ENCODE measurements at regions not wholly inside any gene's neighbourhood (a gene's known extent, or its start where the extent isn't known, plus 50 kb on each side); places are given as distances from the start of the nearest gene placed in this dataset.

DNA sequence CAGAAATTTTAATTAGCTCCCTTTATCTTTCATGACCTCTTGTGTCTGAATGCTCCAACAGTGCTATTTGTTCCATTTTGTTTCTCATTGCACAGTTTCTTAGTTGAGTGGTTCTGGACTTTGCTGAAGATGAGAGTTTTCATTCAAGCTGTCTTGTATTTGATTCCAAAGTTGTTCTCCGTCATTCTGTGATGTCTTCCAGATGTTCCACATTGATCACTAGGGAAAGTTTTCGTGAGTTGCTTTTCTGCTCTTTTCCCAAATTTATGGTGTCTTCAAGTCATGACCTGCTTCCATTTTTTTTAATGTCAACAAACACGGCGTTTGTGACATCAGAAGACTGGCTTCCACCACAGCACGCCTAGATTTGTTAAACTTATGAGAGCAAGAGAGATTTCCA, 575.5 kb downstream of the MRPL39 start:
- no peaks in the 10 kb centered on the region for H3K36me3 ChIP-seq (ENCODE audit: control insufficient read depth, insufficient read depth, low read length)
- no peak overlapping the region for H3K27ac ChIP-seq (ENCODE audit: low read length)
- WGBS (ENCODE audit: insufficient coverage), result 81% methylated on average over 5 of the region's 5 CpGs
- DNase-seq, result no peak
- no peaks in the 10 kb centered on the region for H3K27me3 Mint-ChIP-seq (ENCODE audit: low read depth in 2 of 2)
- no peaks in the 10 kb centered on the region for H3K27me3 ChIP-seq (ENCODE audit: control insufficient read depth, insufficient read depth, low read length)
- H3K4me1 ChIP-seq (ENCODE audit: control insufficient read depth, insufficient read depth, low read length), result no peaks in the 10 kb centered on the region
- no peaks in the 10 kb centered on the region for H3K36me3 Mint-ChIP-seq
- no peak overlapping the region for H3K4me3 ChIP-seq (ENCODE audit: low read length)
- no peak overlapping the region for H3K4me3 Mint-ChIP-seq
- TF ChIP-seq, protein P1, sequence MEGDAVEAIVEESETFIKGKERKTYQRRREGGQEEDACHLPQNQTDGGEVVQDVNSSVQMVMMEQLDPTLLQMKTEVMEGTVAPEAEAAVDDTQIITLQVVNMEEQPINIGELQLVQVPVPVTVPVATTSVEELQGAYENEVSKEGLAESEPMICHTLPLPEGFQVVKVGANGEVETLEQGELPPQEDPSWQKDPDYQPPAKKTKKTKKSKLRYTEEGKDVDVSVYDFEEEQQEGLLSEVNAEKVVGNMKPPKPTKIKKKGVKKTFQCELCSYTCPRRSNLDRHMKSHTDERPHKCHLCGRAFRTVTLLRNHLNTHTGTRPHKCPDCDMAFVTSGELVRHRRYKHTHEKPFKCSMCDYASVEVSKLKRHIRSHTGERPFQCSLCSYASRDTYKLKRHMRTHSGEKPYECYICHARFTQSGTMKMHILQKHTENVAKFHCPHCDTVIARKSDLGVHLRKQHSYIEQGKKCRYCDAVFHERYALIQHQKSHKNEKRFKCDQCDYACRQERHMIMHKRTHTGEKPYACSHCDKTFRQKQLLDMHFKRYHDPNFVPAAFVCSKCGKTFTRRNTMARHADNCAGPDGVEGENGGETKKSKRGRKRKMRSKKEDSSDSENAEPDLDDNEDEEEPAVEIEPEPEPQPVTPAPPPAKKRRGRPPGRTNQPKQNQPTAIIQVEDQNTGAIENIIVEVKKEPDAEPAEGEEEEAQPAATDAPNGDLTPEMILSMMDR (IDR thresholded peaks at IDR 0.05), result no peak
- H3K9me3 ChIP-seq (ENCODE audit: control insufficient read depth, insufficient read depth, low read length), result no peaks in the 10 kb centered on the region
- no peaks in the 10 kb centered on the region for H3K4me1 Mint-ChIP-seq
- intact Hi-C loops (cut with micrococcal nuclease), result no loop called here
- H3K27ac Mint-ChIP-seq, result no peak overlapping the region
- ATAC-seq, result no peak
- H3K9me3 Mint-ChIP-seq, result peaks cover 11 to 16% of the 10 kb centered on the region in 2 donors

DNA sequence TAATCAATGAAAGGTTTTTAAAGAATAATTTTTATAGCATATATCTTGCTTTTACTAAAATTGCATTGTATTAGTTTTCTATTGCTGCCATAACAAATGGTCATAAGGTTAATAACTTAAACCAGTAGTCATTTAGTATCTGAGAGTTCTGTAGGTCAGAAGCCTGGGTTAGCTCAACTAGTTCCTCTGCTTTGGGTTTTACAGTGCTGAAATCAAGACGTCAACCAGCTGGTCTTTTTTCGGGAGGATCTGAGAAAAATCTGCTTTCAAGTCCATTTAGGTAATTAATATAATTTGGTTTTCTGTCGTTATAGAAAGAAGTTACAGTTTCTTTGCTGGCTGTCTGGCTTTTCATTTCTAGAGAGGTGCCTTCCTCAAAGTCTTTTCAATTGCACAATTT, 577.7 kb downstream of the MRPL39 start:
- no peak overlapping the region for H3K4me3 Mint-ChIP-seq
- H3K36me3 Mint-ChIP-seq, result no peaks in the 10 kb centered on the region
- Histone ChIP-seq H3K4me1 (ENCODE audit: control insufficient read depth, insufficient read depth, low read length) (no peaks in the 10 kb centered on the region), H3K36me3 (ENCODE audit: control insufficient read depth, insufficient read depth, low read length) (no peaks in the 10 kb centered on the region), H3K27ac (ENCODE audit: low read length) (no peak overlapping the region), H3K9me3 (ENCODE audit: control insufficient read depth, insufficient read depth, low read length) (peaks cover 4% of the 10 kb centered on the region), H3K27me3 (ENCODE audit: control insufficient read depth, insufficient read depth, low read length) (no peaks in the 10 kb centered on the region), H3K4me3 (ENCODE audit: low read length) (no peak overlapping the region)
- TF ChIP-seq, protein P1 (IDR thresholded peaks at IDR 0.05), result no peak
- intact Hi-C loops (cut with micrococcal nuclease), result no loop called here
- no peak for ATAC-seq
- no peaks in the 10 kb centered on the region for H3K27me3 Mint-ChIP-seq (ENCODE audit: low read depth in 2 of 2)
- peaks cover 11 to 16% of the 10 kb centered on the region in 2 donors for H3K9me3 Mint-ChIP-seq
- no peaks in the 10 kb centered on the region for H3K4me1 Mint-ChIP-seq
- DNase-seq, result no peak
- no peak overlapping the region for H3K27ac Mint-ChIP-seq
- WGBS (ENCODE audit: insufficient coverage), result 54% methylated on average over 3 of the region's 3 CpGs

- Mint-ChIP-seq H3K27ac (no peak overlapping the region), H3K4me1 (no peaks in the 10 kb centered on the region), H3K4me3 (no peak overlapping the region), H3K27me3 (ENCODE audit: low read depth in 2 of 2) (no peaks in the 10 kb centered on the region), H3K36me3 (no peaks in the 10 kb centered on the region), H3K9me3 (peaks cover 7 to 16% of the 10 kb centered on the region in 2 donors)
- DNase-seq (no peak), ATAC-seq (no peak)
- 89% methylated on average over 2 of the region's 2 CpGs for WGBS (ENCODE audit: insufficient coverage)
- TF ChIP-seq, protein P1 (IDR thresholded peaks at IDR 0.05), result no peak
- no peaks in the 10 kb centered on the region for H3K4me1 ChIP-seq (ENCODE audit: control insufficient read depth, insufficient read depth, low read length)
- H3K27ac ChIP-seq (ENCODE audit: low read length), result no peak overlapping the region
- H3K4me3 ChIP-seq (ENCODE audit: low read length), result no peak overlapping the region
- no peaks in the 10 kb centered on the region for H3K27me3 ChIP-seq (ENCODE audit: control insufficient read depth, insufficient read depth, low read length)
- peaks cover 9% of the 10 kb centered on the region for H3K9me3 ChIP-seq (ENCODE audit: control insufficient read depth, insufficient read depth, low read length)
- intact Hi-C loops (cut with micrococcal nuclease), result no loop called here
- H3K36me3 ChIP-seq (ENCODE audit: control insufficient read depth, insufficient read depth, low read length), result no peaks in the 10 kb centered on the region
Observed at GRCh38 chr21:25025596-25025995, 581.7 kb downstream of the MRPL39 start.

- intact Hi-C loops (cut with micrococcal nuclease), result no loop called here
- peaks cover 9% of the 10 kb centered on the region for H3K9me3 ChIP-seq (ENCODE audit: control insufficient read depth, insufficient read depth, low read length)
- no peak for ATAC-seq
- no peaks in the 10 kb centered on the region for H3K36me3 ChIP-seq (ENCODE audit: control insufficient read depth, insufficient read depth, low read length)
- no peak for DNase-seq
- H3K4me3 Mint-ChIP-seq, result no peak overlapping the region
- H3K27ac Mint-ChIP-seq, result no peak overlapping the region
- no peaks in the 10 kb centered on the region for H3K36me3 Mint-ChIP-seq
- 87% methylated on average over 3 of the region's 3 CpGs for WGBS (ENCODE audit: insufficient coverage)
- H3K4me3 ChIP-seq (ENCODE audit: low read length), result no peak overlapping the region
- TF ChIP-seq, protein P1 (IDR thresholded peaks at IDR 0.05), result no peak
- no peaks in the 10 kb centered on the region for H3K4me1 Mint-ChIP-seq
- H3K27me3 Mint-ChIP-seq (ENCODE audit: low read depth in 2 of 2), result no peaks in the 10 kb centered on the region
- no peaks in the 10 kb centered on the region for H3K27me3 ChIP-seq (ENCODE audit: control insufficient read depth, insufficient read depth, low read length)
- no peaks in the 10 kb centered on the region for H3K4me1 ChIP-seq (ENCODE audit: control insufficient read depth, insufficient read depth, low read length)
- H3K9me3 Mint-ChIP-seq, result peaks cover 9 to 18% of the 10 kb centered on the region in 2 donors
- no peak overlapping the region for H3K27ac ChIP-seq (ENCODE audit: low read length)
Observed at GRCh38 chr21:25024639-25025038, 582.6 kb downstream of the MRPL39 start.

Measured in natural killer cell (primary cell).